22Rv1 (cell line): ENCODE measurements at regions not wholly inside any gene's neighbourhood (a gene's known extent, or its start where the extent isn't known, plus 50 kb on each side); places are given as distances from the start of the nearest gene placed in this dataset.

Source experiments
- CTCF ChIP-seq: fragments of 450-650 bp; IDR thresholded peaks from 2 replicates; pipeline ENCODE4 v1.5.1; 2017; ENCODE audit warnings: mild to moderate bottlenecking
- ZFX ChIP-seq: fragments of 450-650 bp; IDR thresholded peaks from 2 replicates; pipeline ENCODE4 v1.6.1; 2017; ENCODE audit warnings: antibody characterized with exemption, borderline replicate concordance

- TF ChIP-seq CTCF: no peak
- no peak for TF ChIP-seq ZFX
These were observed 656.0 kb upstream of the CELF4 start for GRCh38 chr18:38221476-38222100.
